Kidney epithelial cell (primary cell): ENCODE measurements at regions not wholly inside any gene's neighbourhood (a gene's known extent, or its start where the extent isn't known, plus 50 kb on each side); places are given as distances from the start of the nearest gene placed in this dataset.
A peak's percentile ranks its signal among the peaks of the same experiment; 100 is the strongest.

Source experiments
- DNase-seq: peaks from one replicate; pipeline ENCODE4 v3.0.0-alpha.2; 2010; ENCODE audit warnings: low read depth
- H3K27me3 ChIP-seq: 2 replicates; pipeline ENCODE4 v1.6.0; 2011; ENCODE audit warnings: low read length; ENCODE audit not compliant: control insufficient read depth, insufficient read depth
- H3K36me3 ChIP-seq: 2 replicates; pipeline ENCODE4 v1.5.1; 2011; ENCODE audit warnings: low read length; ENCODE audit not compliant: control insufficient read depth, insufficient read depth
- H3K4me3 ChIP-seq: 2 replicates; pipeline ENCODE4 v1.5.1; 2011; ENCODE audit warnings: low read depth, mild to moderate bottlenecking, control low read depth, low read length
- CTCF ChIP-seq: IDR thresholded peaks from 2 replicates; pipeline ENCODE4 v1.5.1; 2011; ENCODE audit warnings: mild to moderate bottlenecking, moderate library complexity, low read length, control low read depth, inconsistent platforms; ENCODE audit not compliant: insufficient read depth, poor library complexity, severe bottlenecking

- H3K4me3 ChIP-seq: no peak overlapping the region
- TF ChIP-seq CTCF: no peak
- no peaks in the 10 kb centered on the region for H3K36me3 ChIP-seq
- DNase-seq: peak; percentile 32
- no peaks in the 10 kb centered on the region for H3K27me3 ChIP-seq
Measured at GRCh38 chr9:7266911-7267595, 509.3 kb downstream of the KDM4C start.

- Histone ChIP-seq H3K4me3 (no peak overlapping the region), H3K27me3 (no peaks in the 10 kb centered on the region), H3K36me3 (no peaks in the 10 kb centered on the region)
- no peak for TF ChIP-seq CTCF
- no peak for DNase-seq
Measured at GRCh38 chr9:7265181-7265580, 507.4 kb downstream of the KDM4C start.

DNA sequence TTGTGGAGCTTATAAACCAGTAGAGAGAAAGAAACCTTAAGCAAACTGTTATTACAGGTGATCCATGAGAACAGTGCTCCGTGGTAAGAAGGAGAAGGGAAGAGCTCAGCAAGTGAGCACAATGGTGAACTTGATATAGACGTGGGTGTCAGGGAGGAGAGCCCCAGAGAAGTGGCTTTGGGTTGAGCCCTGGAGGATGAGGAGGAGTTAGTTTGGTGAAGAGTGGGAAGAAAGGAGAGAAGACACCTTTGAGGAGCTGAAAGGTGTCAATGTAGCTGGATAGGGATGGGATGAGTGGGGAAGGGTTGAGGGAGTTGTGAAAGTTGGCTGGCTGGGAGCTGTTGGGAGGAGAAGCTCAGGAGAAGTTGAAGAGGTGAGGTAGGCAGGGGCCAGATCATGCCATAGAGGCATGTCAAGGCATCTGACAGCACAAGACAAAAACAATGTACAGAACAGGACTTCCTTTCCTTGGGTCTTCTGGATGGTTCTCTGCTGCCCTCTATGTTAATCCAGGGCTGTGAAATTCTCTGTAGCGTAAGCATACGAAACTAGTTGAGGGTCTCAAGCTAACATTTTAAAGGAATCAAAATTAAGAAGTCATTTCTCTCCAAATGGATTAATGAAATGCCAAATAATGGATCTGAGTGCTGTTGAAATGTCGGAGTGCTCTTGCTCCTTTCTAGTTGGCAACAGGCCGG, 501.9 kb downstream of the KDM4C start:
- DNase-seq: no peak
- Histone ChIP-seq H3K27me3 (no peaks in the 10 kb centered on the region), H3K36me3 (no peaks in the 10 kb centered on the region)

GRCh38 chr9:7258688-7259396, 501.1 kb downstream of the KDM4C start:
- no peak for DNase-seq
- H3K4me3 ChIP-seq: no peak overlapping the region
- no peaks in the 10 kb centered on the region for H3K36me3 ChIP-seq
- TF ChIP-seq CTCF: no peak
- H3K27me3 ChIP-seq: no peaks in the 10 kb centered on the region

More for the DNA sequence above, 501.9 kb downstream of the KDM4C start:
- TF ChIP-seq CTCF: no peak
- no peak overlapping the region for H3K4me3 ChIP-seq

- Histone ChIP-seq H3K36me3 (no peaks in the 10 kb centered on the region), H3K4me3 (no peak overlapping the region), H3K27me3 (no peaks in the 10 kb centered on the region)
- TF ChIP-seq CTCF: no peak
- no peak for DNase-seq
Measured at GRCh38 chr9:7246917-7247522, 489.2 kb downstream of the KDM4C start.
